Keratinocyte (primary cell): ENCODE measurements at regions not wholly inside any gene's neighbourhood (a gene's known extent, or its start where the extent isn't known, plus 50 kb on each side); places are given as distances from the start of the nearest gene placed in this dataset.

Experiments
- DNase-seq: peaks from one replicate; pipeline ENCODE4 v3.0.0-alpha.2; 2011; ENCODE audit warnings: low read depth, missing footprints, low spot score
- FAIRE-seq: peaks from 2 replicates; lab custom pipeline; 2011; peaks lifted over from hg19 to GRCh38; lab: Jason Lieb, UNC
- H2AFZ ChIP-seq: 2 replicates; pipeline ENCODE4 v1.6.0; 2012; ENCODE audit warnings: low read length, control low read depth, inconsistent platforms; ENCODE audit not compliant: control insufficient read depth
- H3K27ac ChIP-seq: 2 replicates; pipeline ENCODE4 v1.5.1; 2011; ENCODE audit warnings: low read length; ENCODE audit not compliant: control insufficient read depth, insufficient read depth
- H3K27me3 ChIP-seq: 3 replicates; pipeline ENCODE4 v1.6.0; 2011; ENCODE audit warnings: low read length; ENCODE audit not compliant: control insufficient read depth, insufficient read depth; ENCODE audit errors: extremely low read depth
- H3K36me3 ChIP-seq, 2 experiments: 2 replicates in 1 of 2; 3 replicates in 1 of 2; pipeline ENCODE4 v1.5.1; 2011; ENCODE audit warnings: low read length in 2 of 2, mild to moderate bottlenecking in 1 of 2; ENCODE audit not compliant: control insufficient read depth in 2 of 2, insufficient read depth in 2 of 2; ENCODE audit errors: extremely low read depth in 1 of 2
- H3K4me1 ChIP-seq: 3 replicates; pipeline ENCODE4 v1.5.1; 2011; ENCODE audit warnings: low read length; ENCODE audit not compliant: control insufficient read depth, insufficient read depth; ENCODE audit errors: extremely low read depth
- H3K4me2 ChIP-seq: 3 replicates; pipeline ENCODE4 v1.6.0; 2011; ENCODE audit warnings: low read depth, low read length; ENCODE audit not compliant: control insufficient read depth, insufficient read depth; ENCODE audit errors: extremely low read depth
- H3K4me3 ChIP-seq, 3 experiments: fragments of 200-600 bp in 1 of 3; sonication (generic) in 1 of 3; 2 replicates in 2 of 3; 3 replicates in 1 of 3; pipeline ENCODE4 v1.5.1; 2011 to 2016; ENCODE audit warnings: low read length in 3 of 3, mild to moderate bottlenecking in 3 of 3, control low read depth in 2 of 3, inconsistent platforms in 1 of 3, low read depth in 1 of 3, mixed read lengths in 1 of 3, mixed run types in 1 of 3, moderate library complexity in 1 of 3; ENCODE audit not compliant: control insufficient read depth in 2 of 3, insufficient read depth in 2 of 3; ENCODE audit errors: extremely low read depth in 1 of 3
- H3K79me2 ChIP-seq: 2 replicates; pipeline ENCODE4 v1.6.0; 2012; ENCODE audit warnings: low read length; ENCODE audit not compliant: control insufficient read depth, insufficient read depth
- H3K9ac ChIP-seq: 3 replicates; pipeline ENCODE4 v1.6.0; 2011; ENCODE audit warnings: low read length; ENCODE audit not compliant: control insufficient read depth, insufficient read depth; ENCODE audit errors: extremely low read depth
- H3K9me1 ChIP-seq: 3 replicates; pipeline ENCODE4 v1.6.0; 2011; ENCODE audit warnings: low read length; ENCODE audit not compliant: control insufficient read depth, insufficient read depth; ENCODE audit errors: extremely low read depth
- H3K9me3 ChIP-seq: 2 replicates; pipeline ENCODE4 v1.5.1; 2012; ENCODE audit warnings: low read depth, low read length; ENCODE audit not compliant: control insufficient read depth
- H4K20me1 ChIP-seq: 3 replicates; pipeline ENCODE4 v1.6.0; 2011; ENCODE audit warnings: low read length; ENCODE audit not compliant: control insufficient read depth, insufficient read depth; ENCODE audit errors: extremely low read depth
- CTCF ChIP-seq, 3 experiments: IDR thresholded peaks in 1 of 3; conservative IDR thresholded peaks in 1 of 3; optimal IDR thresholded peaks in 1 of 3; 2 replicates in 2 of 3; 3 replicates in 1 of 3; pipeline versions ENCODE3 to v1.5.1; 2011; ENCODE audit warnings: low read length in 3 of 3, mild to moderate bottlenecking in 3 of 3, moderate library complexity in 2 of 3, control low read depth in 1 of 3, inconsistent platforms in 1 of 3; ENCODE audit not compliant: insufficient read depth in 2 of 3; ENCODE audit errors: extremely low read depth in 1 of 3
- EZH2 ChIP-seq: IDR thresholded peaks from one replicate; pipeline ENCODE4 v1.6.1; 2012; ENCODE audit warnings: inconsistent platforms, mild to moderate bottlenecking, low read length, moderate library complexity
- dilution Hi-C: fragments of 300-500 bp; cut with MboI; formaldehyde crosslinking; loops from one replicate; pipeline ENCODE4 v1.7.0; 2020; ENCODE audit warnings: low sequenced_read_pairs; ENCODE audit not compliant: extremely low pct_ligation_motif_present

- H3K4me3 ChIP-seq, result no peak overlapping the region
- no peaks in the 10 kb centered on the region for H3K9me3 ChIP-seq
- no peak overlapping the region for H3K27ac ChIP-seq
- no peak for FAIRE-seq
- H3K4me1 ChIP-seq, result no peaks in the 10 kb centered on the region
- no peaks in the 10 kb centered on the region for H3K36me3 ChIP-seq
- no peaks in the 10 kb centered on the region for H3K79me2 ChIP-seq
- no peak overlapping the region for H2AFZ ChIP-seq
- no peaks in the 10 kb centered on the region for H4K20me1 ChIP-seq
- dilution Hi-C loops, result no loop called here
- H3K27me3 ChIP-seq, result no peaks in the 10 kb centered on the region
- H3K9me1 ChIP-seq, result no peaks in the 10 kb centered on the region
- no peak for DNase-seq
- H3K9ac ChIP-seq, result no peak overlapping the region
- no peak overlapping the region for H3K4me2 ChIP-seq
- TF ChIP-seq EZH2 (no peak), CTCF (optimal IDR thresholded peaks at IDR 0.05 in 1 of 3, IDR thresholded peaks at IDR 0.05 in 1 of 3, conservative IDR thresholded peaks at IDR 0.05 in 1 of 3; ENCODE audit: extremely low read depth in 1 of 3, insufficient read depth in 2 of 3, low read length in 3 of 3) (peak in 2 of 3 experiments; percentile 13 to 26)
These were observed 692.8 kb downstream of the EPM2A start for GRCh38 chr6:145042559-145042958.

GRCh38 chr6:145043926-145044500 lies 691.3 kb downstream of the EPM2A start:
- Histone ChIP-seq H3K4me2 (no peak overlapping the region), H3K27ac (no peak overlapping the region)
- TF ChIP-seq CTCF (optimal IDR thresholded peaks at IDR 0.05 in 1 of 3, IDR thresholded peaks at IDR 0.05 in 1 of 3, conservative IDR thresholded peaks at IDR 0.05 in 1 of 3; ENCODE audit: extremely low read depth in 1 of 3, insufficient read depth in 2 of 3, low read length in 3 of 3) (no peak), EZH2 (no peak)

More at GRCh38 chr6:145043926-145044500, 691.3 kb downstream of the EPM2A start:
- Histone ChIP-seq H4K20me1 (no peaks in the 10 kb centered on the region), H3K4me1 (no peaks in the 10 kb centered on the region), H3K9ac (no peak overlapping the region), H3K27me3 (no peaks in the 10 kb centered on the region), H3K79me2 (no peaks in the 10 kb centered on the region), H3K9me3 (no peaks in the 10 kb centered on the region), H2AFZ (no peak overlapping the region), H3K9me1 (no peaks in the 10 kb centered on the region), H3K4me3 (no peak overlapping the region), H3K36me3 (no peaks in the 10 kb centered on the region)
- dilution Hi-C loops, result no loop called here
- DNase-seq (no peak), FAIRE-seq (no peak)
